ENCODE measurements at regions not wholly inside any gene's neighbourhood (a gene's known extent, or its start where the extent isn't known, plus 50 kb on each side); places are given as distances from the start of the nearest gene placed in this dataset.

DNA sequence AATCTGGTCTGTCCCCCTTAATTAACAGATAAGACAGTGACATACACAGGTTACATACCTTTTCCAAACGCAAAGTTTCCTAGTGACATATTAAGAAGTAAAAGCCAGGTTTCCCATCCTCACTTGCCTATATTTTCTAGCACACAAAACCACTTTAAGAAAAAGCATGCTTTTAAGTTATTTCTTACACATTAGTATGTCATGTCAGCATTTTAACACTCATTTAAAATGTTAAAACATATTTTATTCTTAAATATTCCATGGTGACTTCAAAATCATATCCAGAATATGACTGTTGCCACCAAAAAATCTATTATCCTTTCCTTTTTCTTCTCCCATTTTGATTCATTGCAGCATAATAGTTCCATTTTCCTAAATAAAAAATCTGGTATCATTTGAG, 1830.2 kb downstream of the STIM2 start:
- no peak for DNase-seq (ENCODE audit: low read depth in 4 of 4, low spot score in 3 of 4)

DNA sequence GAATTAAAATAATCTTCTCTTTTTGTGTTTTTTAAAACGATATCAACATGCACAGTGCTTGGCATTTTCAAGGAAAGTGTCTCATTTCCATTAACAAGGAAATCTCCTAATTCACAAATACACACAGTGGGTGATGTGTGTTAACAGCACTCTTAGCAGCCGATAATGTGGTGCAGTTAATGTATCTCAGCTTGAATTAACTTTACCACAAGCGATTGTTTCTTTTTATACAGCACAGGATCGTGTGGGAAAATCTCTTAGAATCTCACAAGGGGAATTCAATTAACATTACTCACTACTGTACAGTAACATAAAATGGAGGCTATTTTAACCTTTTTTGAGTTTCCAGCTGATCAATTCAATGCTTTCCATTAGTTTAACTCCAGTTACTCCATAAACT, 1841.9 kb downstream of the STIM2 start:
- no peak for DNase-seq (ENCODE audit: low read depth in 4 of 4, low spot score in 3 of 4)

DNA sequence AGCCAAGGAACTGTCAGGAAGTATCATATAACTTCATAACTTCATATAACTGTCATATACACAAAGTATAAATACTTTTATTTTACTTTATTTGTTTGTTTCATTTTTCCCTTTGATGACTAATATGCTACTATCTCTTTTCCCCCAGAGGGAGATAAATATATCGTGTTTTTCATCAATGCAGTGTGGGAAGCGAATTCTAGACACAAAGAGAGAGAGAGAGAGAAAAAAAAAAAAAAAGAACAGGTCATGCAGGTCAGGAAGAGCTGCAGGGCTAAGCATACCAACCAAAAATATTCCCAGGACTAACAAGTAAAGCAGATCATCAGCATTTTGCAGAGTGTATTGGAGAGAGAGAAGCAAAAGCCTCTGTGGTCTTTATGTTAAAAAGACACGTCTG, 1849.2 kb downstream of the STIM2 start:
- no peak for DNase-seq (ENCODE audit: low read depth in 4 of 4, low spot score in 3 of 4)

DNA sequence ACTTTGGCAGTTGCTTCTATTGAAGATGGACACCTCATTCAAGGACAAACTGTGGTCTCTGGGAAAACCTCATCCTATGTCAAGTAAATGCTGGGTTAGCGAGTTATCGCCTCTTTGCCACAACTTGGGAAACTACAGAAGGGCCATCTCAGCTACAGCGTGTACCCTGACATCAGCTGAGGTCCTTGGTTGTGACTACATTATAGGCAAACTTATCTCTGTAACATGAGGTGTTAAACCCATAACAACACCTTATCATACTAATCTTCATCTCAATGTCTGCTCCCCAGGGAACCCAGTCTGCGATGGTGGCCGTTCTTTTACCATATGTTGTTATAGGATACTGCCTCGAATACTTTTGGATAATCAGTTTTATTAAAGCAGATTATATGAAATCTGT, 1862.7 kb downstream of the STIM2 start:
- DNase-seq (ENCODE audit: low read depth in 4 of 4, low spot score in 3 of 4): no peak

DNA sequence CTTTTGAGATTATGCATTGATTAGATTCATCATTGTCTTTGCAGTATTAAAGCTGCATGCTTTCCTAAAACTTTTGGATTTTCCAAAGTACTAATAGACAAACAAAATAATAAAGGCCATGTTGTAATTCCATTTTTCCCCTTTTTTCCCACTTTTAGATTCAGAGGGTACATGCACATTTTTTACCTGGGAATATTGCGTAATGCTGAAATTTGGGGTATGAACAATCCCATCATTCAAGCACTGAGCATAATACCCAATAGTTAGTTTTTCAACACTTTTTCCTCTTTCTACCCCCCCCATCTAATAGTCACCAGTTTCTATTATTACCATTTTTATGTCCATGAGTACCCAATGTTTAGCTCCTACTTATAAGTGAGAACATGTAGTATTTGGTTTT, 1863.6 kb downstream of the STIM2 start:
- no peak for DNase-seq (ENCODE audit: low read depth in 4 of 4, low spot score in 3 of 4)

DNA sequence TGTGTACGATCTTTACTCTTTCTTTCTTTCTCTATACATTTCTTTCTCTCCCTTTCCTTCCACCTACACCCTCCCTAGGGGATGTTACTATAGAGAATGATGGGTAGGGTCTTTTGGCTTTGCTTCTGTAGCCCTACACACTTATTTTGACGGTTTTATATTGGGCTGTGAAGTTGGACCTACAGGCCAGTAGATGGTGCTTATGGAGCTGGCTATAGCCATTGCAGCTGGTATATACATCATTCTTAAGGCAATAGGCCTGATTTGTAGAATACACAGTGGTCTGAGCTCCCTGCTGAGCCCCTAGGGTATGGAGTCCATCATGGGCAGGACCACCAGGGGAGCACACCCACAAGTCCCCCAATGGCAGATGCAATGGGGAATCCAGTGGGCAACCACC, 1869.7 kb downstream of the STIM2 start:
- no peak for DNase-seq (ENCODE audit: low read depth in 4 of 4, low spot score in 3 of 4)

DNA sequence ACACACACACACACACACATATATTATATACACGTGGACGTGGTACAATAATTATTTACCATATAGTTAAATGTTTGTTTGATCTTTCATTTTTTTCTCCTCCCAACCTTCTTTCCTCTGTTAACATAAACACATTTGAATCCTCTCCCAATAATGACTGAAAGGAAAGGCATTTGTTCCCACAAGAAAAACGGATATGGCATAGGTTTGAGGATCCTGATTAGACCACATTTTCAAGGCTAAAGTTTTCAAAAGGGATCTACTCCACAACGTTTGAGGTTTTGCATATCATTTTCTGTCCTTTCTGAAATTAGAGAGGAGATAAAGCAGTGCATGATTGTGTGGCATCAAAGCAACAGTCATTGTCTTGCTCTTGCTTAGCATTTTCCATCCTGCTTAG, 1883.4 kb downstream of the STIM2 start:
- DNase-seq (ENCODE audit: low read depth in 4 of 4, low spot score in 3 of 4): no peak

DNA sequence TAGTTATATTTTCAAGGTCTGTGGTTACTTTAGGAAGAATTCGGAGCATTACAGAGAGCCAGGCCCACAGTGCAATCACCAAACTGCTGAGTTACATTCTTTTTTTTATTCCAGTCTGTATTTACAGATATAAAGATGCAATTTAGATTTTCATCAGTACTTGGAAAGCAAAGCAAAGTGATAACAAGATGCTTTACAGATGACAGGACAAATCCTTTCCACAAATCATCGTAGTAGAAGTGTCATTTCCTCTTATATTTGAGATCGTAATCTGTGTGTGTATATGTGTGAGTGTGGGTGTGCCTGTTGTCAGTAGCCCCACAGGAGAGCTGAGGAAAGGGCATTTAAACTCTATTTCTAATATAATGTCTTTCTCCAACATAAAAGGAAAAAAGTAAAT, 1893.7 kb downstream of the STIM2 start:
- DNase-seq (ENCODE audit: low read depth in 4 of 4, low spot score in 3 of 4): no peak

DNA sequence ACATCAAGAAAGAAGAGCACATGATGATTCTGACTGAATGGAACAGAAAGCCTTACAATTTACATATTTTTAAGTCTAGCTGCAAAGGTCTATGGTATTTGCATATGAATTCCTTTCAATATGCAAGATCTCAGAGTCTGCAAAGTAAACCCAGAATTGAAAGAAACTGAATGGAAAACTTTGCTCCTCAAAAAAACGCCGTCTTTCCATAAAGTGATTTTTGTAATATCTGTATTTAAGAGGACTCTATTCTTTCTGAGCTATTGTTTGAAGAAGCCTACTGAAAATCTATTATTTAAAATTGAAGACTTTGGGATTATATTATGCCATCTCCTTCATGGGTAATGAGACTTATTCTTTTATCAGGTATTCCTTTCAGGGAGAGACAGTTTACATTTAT, 1894.4 kb downstream of the STIM2 start:
- no peak for DNase-seq (ENCODE audit: low read depth in 4 of 4, low spot score in 3 of 4)

DNA sequence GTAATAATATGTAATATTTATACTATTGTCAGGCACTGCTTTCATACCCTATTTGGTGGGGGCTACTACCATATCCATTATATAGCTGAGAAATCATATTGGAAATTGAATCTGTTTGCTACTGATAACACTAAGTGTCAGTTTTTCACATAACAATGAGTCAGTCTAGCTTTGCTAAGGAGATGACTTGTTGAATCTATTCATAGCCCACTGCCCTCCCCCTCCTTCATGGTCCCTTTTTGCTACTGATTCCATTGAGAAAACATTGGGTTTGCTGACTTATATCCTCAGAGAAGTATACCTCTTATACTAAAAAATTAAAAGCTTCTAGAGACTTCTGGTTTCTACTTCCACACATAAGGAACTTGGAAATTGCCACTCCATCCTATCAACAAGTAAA, 1898.4 kb downstream of the STIM2 start:
- DNase-seq (ENCODE audit: low read depth in 4 of 4, low spot score in 3 of 4): no peak

DNA sequence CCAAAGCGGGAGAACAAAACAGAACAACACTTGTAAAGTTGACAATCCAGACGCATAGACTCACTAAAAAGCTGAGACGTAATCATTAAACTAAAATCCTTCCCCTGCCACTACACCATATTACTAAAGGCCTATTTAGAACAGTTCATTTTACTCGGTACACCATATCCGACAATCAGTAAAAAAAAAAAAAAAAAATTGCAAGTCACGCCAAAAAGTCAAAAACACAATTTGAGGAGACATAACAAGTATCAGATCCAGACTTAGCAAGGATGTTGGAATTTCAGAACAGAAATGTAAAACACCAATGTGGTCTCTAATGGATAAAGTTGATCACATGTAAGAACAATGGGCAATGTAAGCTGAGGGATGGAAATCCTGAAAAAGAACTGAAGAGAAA, 1899.4 kb downstream of the STIM2 start:
- no peak for DNase-seq (ENCODE audit: low read depth in 4 of 4, low spot score in 3 of 4)

DNA sequence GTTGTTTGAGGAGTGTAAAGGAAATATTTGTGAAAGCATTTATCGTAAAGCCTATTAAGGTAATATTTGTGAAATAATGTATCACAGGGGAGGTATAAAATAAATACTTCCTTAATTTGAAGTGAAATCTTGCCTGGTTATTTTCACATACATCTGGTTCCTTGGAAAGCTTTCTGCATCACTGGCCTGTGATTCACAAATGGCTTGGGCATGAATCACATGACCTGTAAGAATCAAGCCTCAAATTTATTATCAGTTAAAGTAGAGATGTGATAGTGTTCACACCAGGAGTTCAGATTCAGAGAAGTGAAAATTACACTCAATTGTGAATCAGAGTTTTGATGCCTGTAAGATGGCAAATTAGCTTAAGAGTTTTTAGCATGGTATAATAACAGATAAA, 1911.4 kb downstream of the STIM2 start:
- no peak for DNase-seq (ENCODE audit: low read depth in 4 of 4, low spot score in 3 of 4)

DNA sequence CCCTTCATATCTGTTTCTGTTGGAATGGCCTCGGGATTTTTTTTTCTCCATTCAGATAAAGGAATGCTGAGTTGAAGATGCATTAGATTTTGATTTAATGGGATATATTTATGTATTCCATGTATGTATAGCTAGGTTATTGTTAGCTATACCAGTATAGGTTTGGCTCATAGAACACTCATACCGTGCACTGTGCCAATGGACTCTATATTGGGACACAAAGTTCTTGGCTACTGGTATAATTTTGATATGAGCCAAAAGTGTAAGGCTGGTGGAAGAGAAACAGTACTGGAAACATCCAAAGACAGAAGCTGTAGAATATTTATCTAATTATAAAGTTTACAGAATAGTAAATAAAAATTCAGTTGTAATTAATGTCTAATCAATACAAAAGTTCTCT, 1912.1 kb downstream of the STIM2 start:
- no peak for DNase-seq (ENCODE audit: low read depth in 4 of 4, low spot score in 3 of 4)

DNA sequence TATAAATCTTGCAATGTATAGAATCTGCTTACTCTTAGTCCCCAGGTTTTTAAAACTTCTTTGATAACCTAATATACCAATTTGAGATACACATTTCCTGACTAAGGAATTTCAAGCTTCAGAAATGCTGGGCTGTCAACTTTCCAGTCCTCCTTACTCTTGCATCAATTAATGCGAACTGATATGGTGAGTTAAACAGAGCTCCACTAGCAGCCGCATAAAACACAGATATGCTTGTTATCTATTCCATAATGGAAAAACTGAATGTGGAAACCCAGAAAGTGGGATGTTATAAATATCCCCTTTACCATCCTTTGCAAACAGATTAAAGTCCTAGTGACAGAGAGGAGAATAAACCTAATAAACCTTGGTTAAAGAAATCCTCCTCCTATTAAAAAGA, 1913.7 kb downstream of the STIM2 start:
- DNase-seq (ENCODE audit: low read depth in 4 of 4, low spot score in 3 of 4): no peak

DNA sequence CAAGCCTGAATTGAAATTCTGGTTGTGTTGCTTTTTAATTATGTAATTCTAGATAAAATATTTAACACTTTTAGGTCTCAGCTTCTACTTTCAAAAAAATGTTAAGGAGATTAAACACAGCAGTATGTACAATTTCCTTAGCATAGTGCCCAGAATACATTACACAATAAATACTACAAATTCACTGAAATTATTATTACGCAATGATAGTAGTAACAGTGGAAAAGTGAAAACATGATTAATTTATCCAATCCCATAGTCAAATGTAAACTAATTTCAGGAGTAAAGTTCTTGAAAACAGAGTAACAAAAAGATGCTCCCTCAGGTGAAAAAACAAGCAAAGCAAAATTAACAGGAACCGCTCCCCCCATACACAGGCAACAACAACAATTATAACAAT, 1915.4 kb downstream of the STIM2 start:
- no peak for DNase-seq (ENCODE audit: low read depth in 4 of 4, low spot score in 3 of 4)

DNA sequence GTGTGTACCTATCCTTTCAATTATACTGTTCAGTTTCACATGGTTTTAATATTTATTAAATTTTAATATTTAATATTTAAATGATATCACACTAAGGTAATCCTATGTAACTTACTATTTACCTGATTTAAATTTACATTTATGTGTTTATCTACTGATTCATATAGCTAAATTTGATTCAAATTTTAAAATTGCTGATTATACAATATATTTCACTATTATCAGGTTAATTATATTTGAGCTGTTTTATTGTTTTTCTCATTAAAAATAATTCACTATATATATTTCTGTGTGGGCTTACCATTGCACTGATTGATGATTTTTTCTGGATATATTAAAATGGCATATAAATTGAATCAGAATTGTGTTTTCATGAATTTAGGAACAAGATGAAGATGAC, 1923.5 kb downstream of the STIM2 start:
- no peak for DNase-seq (ENCODE audit: low read depth in 4 of 4, low spot score in 3 of 4)

DNA sequence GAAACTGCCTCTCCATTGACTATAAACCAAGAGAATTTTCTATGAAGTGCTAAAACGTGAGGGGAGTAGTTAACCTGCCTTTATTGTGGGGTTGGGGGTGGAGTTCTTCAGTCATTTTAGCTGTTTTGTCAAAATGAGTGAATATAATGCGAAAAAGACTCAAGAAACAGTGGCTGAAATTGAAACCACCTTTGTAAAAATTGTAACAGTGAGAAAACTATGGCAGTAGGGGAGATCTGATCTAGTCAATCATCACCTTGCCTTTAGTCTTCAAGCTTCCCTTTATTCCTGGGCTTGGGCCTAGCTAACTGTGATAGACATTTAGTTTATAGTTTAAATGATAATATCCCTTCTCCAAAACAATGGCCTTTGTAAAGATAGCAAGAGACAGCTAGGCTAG, 1927.3 kb downstream of the STIM2 start:
- no peak for DNase-seq (ENCODE audit: low read depth in 4 of 4, low spot score in 3 of 4)

DNA sequence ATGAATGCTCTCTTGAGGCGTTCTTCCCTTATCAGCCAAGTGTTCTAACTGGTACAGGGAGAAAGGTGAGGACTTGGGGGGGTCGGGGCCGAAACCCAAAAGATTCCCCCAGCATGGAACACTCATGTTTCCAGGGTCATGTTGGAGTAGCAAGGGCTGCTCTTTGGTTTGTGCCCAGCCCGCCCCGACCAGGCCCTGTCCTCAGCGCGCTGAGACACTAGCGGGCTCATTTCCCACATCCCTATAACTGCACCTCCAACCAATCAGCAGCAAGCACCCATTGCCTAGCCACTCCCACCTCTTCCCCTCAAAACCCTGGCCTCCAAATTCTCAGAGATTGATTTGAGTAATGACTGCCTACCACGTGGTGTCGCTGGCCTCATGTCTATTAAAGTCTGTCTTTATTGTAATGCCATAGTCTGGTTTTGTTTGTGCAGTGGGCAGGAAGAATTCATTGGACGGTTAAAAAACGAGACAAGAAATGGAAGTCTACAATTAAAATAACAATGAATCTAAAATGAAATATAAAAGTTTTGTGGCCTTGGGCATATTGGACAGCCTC, 1928.4 kb downstream of the STIM2 start:
- DNase-seq (ENCODE audit: low read depth in 4 of 4, low spot score in 3 of 4): no peak

DNA sequence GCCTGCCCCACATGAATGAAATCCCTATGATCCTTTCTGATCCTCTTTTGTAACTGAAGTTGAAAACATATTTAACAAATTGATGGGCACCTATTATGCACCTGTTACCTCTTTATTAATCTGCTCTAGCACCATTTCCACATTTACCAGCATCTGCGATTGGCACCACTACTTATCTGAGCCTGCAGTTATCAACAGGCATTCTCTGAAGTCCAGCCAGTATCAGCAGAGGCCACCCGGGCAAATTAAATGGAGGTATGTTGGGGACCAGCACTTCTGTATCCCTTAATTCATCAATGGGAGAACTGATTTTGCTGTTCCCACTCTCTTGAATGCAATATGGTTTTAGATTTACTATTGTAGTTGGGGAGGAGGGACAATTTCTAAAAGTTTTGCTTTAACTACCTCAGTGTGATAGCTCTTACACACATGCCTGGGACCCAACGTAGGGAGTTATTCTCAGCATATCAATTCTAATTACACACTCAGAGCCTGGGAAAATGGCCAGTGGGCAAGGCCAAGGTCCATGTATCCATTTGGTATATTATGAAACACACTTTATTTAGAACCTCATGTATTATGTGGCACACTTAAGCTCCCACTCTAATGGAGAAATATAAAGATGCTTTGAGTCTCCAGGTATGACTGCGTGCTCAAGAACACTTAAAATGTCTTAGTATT, 1927.1 kb upstream of the PCDH7 start:
- no peak for DNase-seq (ENCODE audit: low read depth in 4 of 4, low spot score in 3 of 4)

DNA sequence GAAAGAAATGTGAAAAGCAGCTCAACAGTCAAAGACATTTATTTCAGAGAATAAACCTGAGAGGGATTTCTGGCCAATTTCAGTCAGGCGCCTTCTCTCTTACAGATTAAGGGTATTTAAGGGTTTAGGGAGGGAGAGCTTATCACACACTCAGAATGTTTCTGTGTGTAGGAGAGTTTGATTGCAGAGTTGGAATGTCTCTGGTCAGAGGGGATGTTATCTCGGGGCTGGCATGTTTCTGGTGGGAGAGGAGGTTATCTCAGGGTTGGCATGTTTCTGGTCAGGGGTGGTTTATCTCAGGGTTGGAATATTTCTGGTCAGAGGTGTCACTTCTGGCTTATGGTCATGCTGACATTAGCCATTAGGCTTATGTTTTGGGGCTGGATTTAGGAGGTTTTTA, 1920.5 kb upstream of the PCDH7 start:
- DNase-seq (ENCODE audit: low read depth in 4 of 4, low spot score in 3 of 4): no peak

DNA sequence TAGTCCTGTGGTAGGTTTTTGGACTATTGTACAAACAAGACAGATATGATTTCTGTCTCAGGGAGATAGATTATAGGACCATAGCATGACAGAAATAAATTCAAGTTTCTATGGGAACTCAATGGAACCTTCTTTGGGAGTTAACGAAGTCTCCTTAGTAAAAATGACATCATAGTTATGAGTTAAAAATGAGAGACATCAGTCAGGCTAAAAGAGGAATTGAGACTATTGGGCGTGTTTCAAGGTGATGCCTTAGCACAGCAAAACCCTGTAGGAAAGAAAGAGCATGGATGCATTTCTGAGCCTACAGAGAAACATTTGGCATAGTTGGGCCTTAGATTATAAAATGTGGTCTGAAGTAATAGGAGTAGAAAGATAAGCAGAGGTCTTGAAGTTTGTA, 1909.1 kb upstream of the PCDH7 start:
- DNase-seq (ENCODE audit: low read depth in 4 of 4, low spot score in 3 of 4): no peak

DNA sequence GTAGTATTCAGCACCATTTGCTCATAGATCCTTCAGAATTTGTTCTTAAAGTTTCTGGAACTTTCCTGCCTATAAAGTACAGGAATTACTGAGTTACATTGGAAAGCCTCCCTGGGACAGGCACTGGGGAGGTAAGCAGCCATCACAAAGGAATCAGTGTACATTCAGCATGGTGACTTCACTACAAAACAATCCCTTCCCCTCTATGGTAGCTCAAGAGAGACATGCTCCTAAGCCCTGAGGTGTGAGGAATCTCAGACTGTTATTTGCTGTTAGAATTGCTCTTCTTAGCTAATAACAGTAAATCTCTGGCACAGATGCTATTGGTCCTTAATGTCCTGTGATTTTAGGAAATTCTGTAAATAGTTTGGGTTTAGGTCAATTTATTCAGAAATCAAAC, 1898.0 kb upstream of the PCDH7 start:
- DNase-seq (ENCODE audit: low read depth in 4 of 4, low spot score in 3 of 4): no peak

DNA sequence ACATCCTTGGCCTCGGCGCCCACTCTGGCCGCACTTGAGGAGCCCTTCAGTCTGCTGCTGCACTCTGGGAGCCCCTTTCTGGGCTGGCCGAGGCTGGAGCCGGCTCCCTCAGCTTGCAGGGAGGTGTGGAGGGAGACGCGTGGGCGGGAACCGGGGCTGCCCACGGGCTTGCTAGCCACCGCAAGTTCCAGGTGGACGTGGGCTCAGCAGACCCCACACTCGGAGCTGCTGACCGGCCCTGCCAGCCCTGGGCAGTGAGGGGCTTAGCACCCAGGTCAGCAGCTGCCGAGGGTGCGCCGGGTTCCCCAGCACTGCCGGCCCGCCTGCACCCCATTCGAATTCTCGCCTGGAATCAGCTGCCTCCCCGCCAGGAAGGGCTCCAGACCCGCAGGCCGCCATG, 1892.3 kb upstream of the PCDH7 start:
- DNase-seq (ENCODE audit: low read depth in 4 of 4, low spot score in 3 of 4): no peak
